A673 (cell line): ENCODE measurements at regions not wholly inside any gene's neighbourhood (a gene's known extent, or its start where the extent isn't known, plus 50 kb on each side); places are given as distances from the start of the nearest gene placed in this dataset.
"Not testable (repeated sequence)": the region's sequence is repeated elsewhere in the genome, so short reads cannot be mapped to it uniquely, and the experiment has no call there.

Experiments used
- BruUV-seq: library from RNA; stranded (reverse); fragments of 400-500 nt; replicated peaks from 2 replicates; lab custom pipeline; 2021; lab: Mats Ljungman, UMichigan
- CTCF ChIA-PET: fragments of 300-600 bp; sonication (Branson Sonifier 250); formaldehyde crosslinking; loops from one replicate; lab custom pipeline; 2022; ENCODE audit warnings: antibody characterized with exemption; lab: Charles Lee
- POLR2A ChIA-PET: fragments of 300-600 bp; sonication (Branson Sonifier 250); formaldehyde crosslinking; loops from one replicate; lab custom pipeline; 2022; ENCODE audit warnings: antibody characterized with exemption; ENCODE audit not compliant: low non-redundant PET; lab: Charles Lee
- DNase-seq: peaks from one replicate; pipeline ENCODE4 v3.0.0-alpha.2; 2015; ENCODE audit warnings: low spot score
- H3K27ac ChIP-seq: fragments of 200-600 bp; sonication (generic); 2 replicates; pipeline ENCODE4 v1.5.1; 2016; ENCODE audit warnings: mixed run types, low read depth, mild to moderate bottlenecking, mixed read lengths, antibody characterized with exemption, low read length; ENCODE audit not compliant: poor library complexity, severe bottlenecking
- H3K27me3 ChIP-seq: fragments of 200-600 bp; sonication (generic); replicated peaks from 2 replicates; pipeline ENCODE4 v1.6.1; 2017; ENCODE audit warnings: mixed run types, low read depth, mild to moderate bottlenecking, mixed read lengths, antibody characterized with exemption, low read length; ENCODE audit not compliant: insufficient read depth, poor library complexity
- H3K36me3 ChIP-seq: fragments of 200-600 bp; sonication (generic); 2 replicates; pipeline ENCODE4 v1.6.1; 2016; ENCODE audit warnings: mixed run types, mild to moderate bottlenecking, mixed read lengths, antibody characterized with exemption, low read length; ENCODE audit not compliant: insufficient read depth, poor library complexity, severe bottlenecking
- H3K4me1 ChIP-seq: fragments of 200-600 bp; sonication (generic); 2 replicates; pipeline ENCODE4 v1.6.1; 2017; ENCODE audit warnings: mixed run types, mild to moderate bottlenecking, mixed read lengths, antibody characterized with exemption, low read length; ENCODE audit not compliant: insufficient read depth, poor library complexity, severe bottlenecking
- H3K4me3 ChIP-seq: fragments of 200-600 bp; sonication (generic); 2 replicates; pipeline ENCODE4 v1.5.1; 2016; ENCODE audit warnings: low read depth, mixed run types, mild to moderate bottlenecking, mixed read lengths, low read length; ENCODE audit not compliant: poor library complexity, severe bottlenecking
- H3K9me3 ChIP-seq: fragments of 200-600 bp; sonication (generic); 2 replicates; pipeline ENCODE4 v1.6.1; 2016; ENCODE audit warnings: mixed run types, low read depth, mild to moderate bottlenecking, mixed read lengths, antibody characterized with exemption, low read length; ENCODE audit not compliant: poor library complexity, severe bottlenecking
- CTCF ChIP-seq: fragments of 300-800, 200-600 bp; sonication (generic); conservative IDR thresholded peaks from 2 replicates; pipeline ENCODE4 v1.5.1; 2017; ENCODE audit warnings: low read depth, mild to moderate bottlenecking, antibody characterized with exemption, low read length, moderate library complexity, mixed read lengths
- EZH2 ChIP-seq: fragments of 200-600 bp; sonication (generic); IDR thresholded peaks from 2 replicates; pipeline ENCODE4 v1.6.1; 2017; ENCODE audit warnings: borderline replicate concordance, low read depth, mild to moderate bottlenecking, mixed read lengths, antibody characterized with exemption, low read length; ENCODE audit not compliant: poor library complexity, severe bottlenecking
- intact Hi-C: fragments of 100-400 bp; cut with micrococcal nuclease; formaldehyde crosslinking; loops from one replicate; pipeline ENCODE4 v1.10.0; 2022; ENCODE audit not compliant: unreplicated experiment

DNA sequence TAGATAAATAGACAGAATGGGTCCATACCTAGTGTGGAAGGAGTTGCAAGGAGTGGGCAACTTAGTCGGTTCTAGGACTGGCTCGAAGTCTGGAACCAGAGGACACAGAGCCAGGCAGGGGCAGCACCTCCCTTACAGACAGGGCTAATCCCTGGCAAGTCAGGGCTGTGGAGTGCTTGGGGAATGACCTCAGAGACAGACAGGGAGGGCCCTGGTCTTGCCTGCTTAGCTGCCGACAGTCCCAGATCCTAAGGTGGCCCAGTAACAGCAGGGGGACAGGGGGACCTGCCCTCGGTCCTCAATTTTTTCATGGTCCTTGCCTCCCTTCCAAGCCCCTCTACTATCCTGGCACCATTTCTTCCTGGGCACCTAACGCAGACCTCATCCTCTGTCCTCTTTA, 222.4 kb upstream of the TNC start:
- Histone ChIP-seq H3K4me3 (no peak overlapping the region), H3K27ac (no peak overlapping the region), H3K27me3 (no peaks in the 10 kb centered on the region), H3K4me1 (no peaks in the 10 kb centered on the region), H3K36me3 (no peaks in the 10 kb centered on the region), H3K9me3 (peaks cover 5% of the 10 kb centered on the region)
- TF ChIP-seq CTCF = no peak
- no peak for TF ChIP-seq EZH2
- no TSS peak for BruUV-seq
- intact Hi-C loops = no loop called here
- ChIA-PET CTCF (no interaction called here), POLR2A (no interaction called here)
- DNase-seq = no peak

- TF ChIP-seq EZH2 (no peak), CTCF (no peak)
- no peaks in the 10 kb centered on the region for H3K4me1 ChIP-seq
- no TSS peak for BruUV-seq
- intact Hi-C loops = no loop called here
- no peak overlapping the region for H3K4me3 ChIP-seq
- H3K9me3 ChIP-seq = peaks cover 5% of the 10 kb centered on the region
- H3K27me3 ChIP-seq = no peaks in the 10 kb centered on the region
- ChIA-PET CTCF (no interaction called here), POLR2A (no interaction called here)
- no peak overlapping the region for H3K27ac ChIP-seq
- no peak for DNase-seq
- H3K36me3 ChIP-seq = no peaks in the 10 kb centered on the region
Observed at GRCh38 chr9:115341426-115341825, 223.5 kb upstream of the TNC start.

DNA sequence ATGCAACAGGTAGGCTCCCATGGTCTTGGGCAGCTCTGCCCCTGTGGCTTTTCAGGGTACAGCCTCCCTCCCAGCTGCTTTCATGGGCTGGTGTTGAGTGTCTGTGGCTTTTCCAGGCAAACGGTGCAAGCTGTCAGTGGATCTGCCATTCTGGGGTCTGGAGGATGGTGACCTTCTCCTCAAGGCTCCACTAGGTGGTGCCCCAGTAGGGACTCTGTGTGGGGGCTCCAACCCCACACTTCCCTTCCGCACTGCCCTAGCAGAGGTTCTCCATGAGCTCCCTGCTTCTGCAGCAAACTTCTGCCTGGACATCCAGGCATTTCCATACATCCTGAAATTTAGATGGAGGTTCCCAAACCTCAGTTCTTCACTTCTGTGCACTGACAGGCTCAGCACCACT, 229.8 kb upstream of the TNC start:
- CTCF ChIA-PET, POLR2A ChIA-PET, H3K36me3 ChIP-seq: not testable (repeated sequence)

GRCh38 chr9:115348936-115349335, 231.0 kb upstream of the TNC start:
- CTCF ChIA-PET, H3K36me3 ChIP-seq, BruUV-seq, POLR2A ChIA-PET, intact Hi-C loops, H3K9me3 ChIP-seq, H3K27me3 ChIP-seq, DNase-seq, H3K4me1 ChIP-seq, H3K4me3 ChIP-seq, H3K27ac ChIP-seq: not testable (repeated sequence)

More for the DNA sequence above, 229.8 kb upstream of the TNC start:
- H3K4me1 ChIP-seq, H3K4me3 ChIP-seq, H3K9me3 ChIP-seq, intact Hi-C loops, H3K27me3 ChIP-seq, H3K27ac ChIP-seq, DNase-seq, BruUV-seq: not testable (repeated sequence)
